Tibial nerve (tissue), 4 donors: ENCODE measurements at regions not wholly inside any gene's neighbourhood (a gene's known extent, or its start where the extent isn't known, plus 50 kb on each side); places are given as distances from the start of the nearest gene placed in this dataset.

ENCODE experiments used
- DNase-seq, 2 donors: peaks; one replicate each; pipeline ENCODE4 v3.0.0-alpha.2; 2019; ENCODE audit warnings: low spot score in 2 of 2
- H3K27ac ChIP-seq, 4 donors: fragments of 200-600 bp; sonication (generic) in 3 of 4; one replicate each; pipeline ENCODE4 v1.5.1; 2017 to 2019; ENCODE audit warnings: mild to moderate bottlenecking in 1 of 4
- H3K27me3 ChIP-seq, 2 donors: fragments of 200-600 bp; sonication (generic) in 1 of 2; one replicate each; pipeline versions ENCODE4 v1.5.1 to v1.6.0; 2017 to 2019
- H3K36me3 ChIP-seq, 3 donors: fragments of 200-600 bp; sonication (generic); one replicate each; pipeline ENCODE4 v1.5.1; 2018 to 2019
- H3K4me1 ChIP-seq, 4 donors: fragments of 200-600 bp; sonication (generic) in 3 of 4; one replicate each; pipeline ENCODE4 v1.5.1; 2017 to 2019
- H3K4me3 ChIP-seq, 4 donors: fragments of 200-600 bp; sonication (generic) in 3 of 4; one replicate each; pipeline ENCODE4 v1.5.1; 2017 to 2019; ENCODE audit warnings: mild to moderate bottlenecking in 1 of 4, moderate library complexity in 1 of 4
- H3K9me3 ChIP-seq, 4 donors: fragments of 200-600 bp; sonication (generic) in 3 of 4; one replicate each; pipeline ENCODE4 v1.5.1; 2017 to 2019
- CTCF ChIP-seq, 5 experiments: fragments of 200-600 bp in 3 of 5; fragments of 450-650 bp in 2 of 5; sonication (generic) in 3 of 5; IDR thresholded peaks; one replicate each; pipeline ENCODE4 v1.5.1; 2016 to 2019; ENCODE audit warnings: antibody characterized with exemption in 5 of 5, mild to moderate bottlenecking in 3 of 5, moderate library complexity in 2 of 5
- EP300 ChIP-seq, 2 donors: sonication (generic); formaldehyde crosslinking; IDR thresholded peaks; one replicate each; pipeline ENCODE4 v1.6.1; 2017; ENCODE audit warnings: antibody characterized with exemption in 2 of 2, mild to moderate bottlenecking in 1 of 2
- POLR2A ChIP-seq, 2 donors: fragments of 450-650 bp; IDR thresholded peaks; one replicate each; pipeline ENCODE4 v1.6.1; 2017; ENCODE audit warnings: antibody characterized with exemption in 2 of 2, mild to moderate bottlenecking in 2 of 2, moderate library complexity in 2 of 2
- WGBS, 2 donors: methylation state at CpG; one replicate each; pipeline ENCODE4 v1.1.5; 2018; 5-methylcytosine and 5-hydroxymethylcytosine counted together
- small RNA-seq: library from RNA; depleted of rRNA; stranded (forward); fragments of <200 nt; gene quantifications from one replicate; pipeline ENCODE3, GENCODE V24; 2016

GRCh38 chr10:43026039-43026973 lies 50.6 kb upstream of the RET start:
- Histone ChIP-seq H3K36me3 (no peaks in the 10 kb centered on the region), H3K4me1 (no peaks in the 10 kb centered on the region), H3K4me3 (no peak overlapping the region), H3K27me3 (peaks cover 0 to 9% of the 10 kb centered on the region in 2 donors), H3K27ac (no peak overlapping the region), H3K9me3 (peaks cover 0 to 11% (median 0%) of the 10 kb centered on the region in 4 donors)
- no peak for TF ChIP-seq POLR2A (IDR thresholded peaks at IDR 0.05)
- TF ChIP-seq EP300 (IDR thresholded peaks at IDR 0.05): no peak
- no peak for TF ChIP-seq CTCF (IDR thresholded peaks at IDR 0.05)
- DNase-seq: no peak
- WGBS, 2 donors: 25 to 39% methylated on average over 29 to 34 of the region's 41 CpGs

Small RNA genes lying in the stretch of these regions (small RNA-seq; reads per million reads assigned to genes)
- 0.47 reads per million for gene MIR5100
